NCI-H69 (cell line): ENCODE measurements at regions not wholly inside any gene's neighbourhood (a gene's known extent, or its start where the extent isn't known, plus 50 kb on each side); places are given as distances from the start of the nearest gene placed in this dataset.
"Not testable (repeated sequence)": the region's sequence is repeated elsewhere in the genome, so short reads cannot be mapped to it uniquely, and the experiment has no call there.

Experiments
- DNase-seq: peaks from one replicate; lab custom pipeline; 2025; lab: John Stamatoyannopoulos, UW

DNA sequence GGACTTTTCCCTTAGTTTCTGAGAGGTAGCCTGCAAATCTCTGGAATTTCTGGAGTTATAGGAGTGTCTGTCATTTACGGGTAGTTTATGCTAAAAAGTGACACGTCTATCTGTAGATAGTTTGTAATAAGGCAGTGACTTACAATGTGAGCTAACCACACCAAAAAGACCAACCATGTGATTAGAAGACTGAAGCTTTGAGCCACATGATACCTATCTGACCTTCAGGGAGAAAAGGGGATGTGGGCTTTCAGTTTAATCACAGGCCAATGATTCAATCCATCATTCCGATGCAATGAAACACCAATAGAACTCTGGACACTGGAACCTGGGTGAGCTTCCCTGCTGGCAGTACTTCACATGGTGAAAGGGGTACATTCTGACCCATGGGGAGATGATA lies 254.6 kb upstream of the GK2 start:
- DNase-seq: no peak

DNA sequence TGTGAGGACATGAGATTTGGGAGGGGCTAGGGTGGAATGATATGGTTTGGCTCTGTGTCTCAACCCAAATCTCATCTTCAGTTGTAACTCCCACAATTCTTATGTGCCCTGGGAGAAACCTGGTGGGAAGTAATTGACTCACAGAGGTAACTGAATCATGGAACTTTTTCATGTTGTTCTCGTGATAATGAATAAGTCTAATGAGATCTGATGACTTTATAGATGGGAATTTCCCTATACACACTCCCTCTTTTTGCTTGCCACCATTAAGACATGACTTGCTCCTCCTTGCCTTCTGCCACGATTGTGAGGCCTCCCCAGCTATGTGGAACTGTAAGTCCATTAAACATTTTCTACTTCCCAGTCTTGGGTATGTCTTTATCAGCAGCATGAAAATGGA lies 253.2 kb upstream of the GK2 start:
- no peak for DNase-seq

DNA sequence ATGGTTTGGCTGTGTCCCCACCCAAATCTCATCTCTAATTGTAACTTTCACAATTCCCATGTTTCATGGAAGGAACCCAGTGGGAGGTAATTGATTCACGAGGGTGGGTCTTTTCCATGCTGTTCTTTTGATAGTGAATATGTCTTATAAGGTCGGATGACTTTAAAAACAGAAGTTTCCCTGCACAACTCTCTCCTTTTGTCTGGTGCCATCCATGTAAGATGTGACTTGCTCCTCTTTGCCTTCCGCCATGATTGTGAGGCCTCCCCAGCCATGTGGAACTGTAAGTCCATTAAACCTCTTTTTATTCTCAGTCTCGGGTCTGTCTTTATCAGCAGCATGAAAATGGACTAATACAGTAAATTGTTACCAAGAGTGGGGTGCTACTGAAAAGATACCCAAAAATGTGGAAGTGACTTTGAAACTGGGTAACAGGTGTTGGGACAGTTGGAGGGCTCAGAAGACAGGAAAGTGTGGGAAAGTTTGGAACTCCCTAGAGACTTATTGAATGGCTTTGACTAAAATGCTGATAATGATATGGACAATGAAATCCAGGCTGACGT lies 251.4 kb upstream of the GK2 start:
- DNase-seq: not testable (repeated sequence)

DNA sequence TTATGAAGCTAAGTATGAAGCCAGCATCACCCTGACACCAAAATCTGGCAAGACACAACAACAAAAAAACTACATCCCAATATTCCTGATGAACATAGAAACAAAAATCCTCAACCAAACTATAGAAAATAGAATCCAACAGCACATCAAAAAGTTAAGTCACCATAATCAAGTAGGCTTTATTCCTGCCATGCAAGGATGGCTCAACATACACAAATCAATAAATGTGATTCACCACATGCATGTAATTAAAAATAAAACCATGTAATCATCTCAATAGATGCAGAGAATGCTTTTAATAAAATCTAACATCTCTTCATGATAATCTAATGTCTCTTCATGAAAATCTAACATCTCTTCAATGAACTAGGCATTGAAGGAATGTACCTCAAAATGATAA lies 249.4 kb upstream of the GK2 start:
- DNase-seq: no peak

DNA sequence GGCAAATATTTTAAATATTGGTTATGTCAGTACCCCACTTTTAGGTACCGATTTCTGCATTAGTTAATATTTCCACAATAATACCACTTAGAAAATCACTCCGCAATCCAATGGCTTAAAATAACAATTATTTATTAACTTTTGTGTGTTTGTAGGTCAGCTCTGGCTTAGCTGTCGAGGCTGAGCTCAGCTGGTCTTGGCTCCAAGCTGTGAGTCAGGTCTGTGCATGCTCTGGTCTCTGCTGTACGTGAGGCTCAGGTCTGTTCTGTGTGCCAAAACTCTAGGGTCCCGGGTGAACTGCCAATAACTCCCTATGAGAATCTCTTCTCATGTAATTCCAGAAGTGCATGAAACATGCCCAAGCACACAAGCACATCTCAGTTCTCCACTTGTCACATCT lies 245.8 kb upstream of the GK2 start:
- no peak for DNase-seq

DNA sequence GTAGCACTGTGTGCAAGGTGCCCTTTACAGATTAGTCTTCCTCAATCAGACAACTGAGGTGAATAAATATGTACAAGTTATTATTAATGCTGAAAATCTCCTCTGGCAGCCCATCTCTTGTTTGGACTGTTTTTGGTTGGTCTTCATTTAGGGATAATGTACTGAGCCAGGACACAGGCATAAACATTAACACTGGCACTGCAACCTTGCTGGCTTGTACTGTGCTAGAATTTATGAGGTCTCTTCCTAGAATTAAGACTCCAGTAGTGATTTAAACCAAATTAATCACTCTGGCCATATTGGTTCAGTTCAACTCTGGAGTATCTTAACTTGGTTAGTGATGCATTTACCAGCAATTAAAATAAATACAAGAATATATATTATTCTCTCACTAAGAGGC lies 244.7 kb upstream of the GK2 start:
- DNase-seq: no peak

DNA sequence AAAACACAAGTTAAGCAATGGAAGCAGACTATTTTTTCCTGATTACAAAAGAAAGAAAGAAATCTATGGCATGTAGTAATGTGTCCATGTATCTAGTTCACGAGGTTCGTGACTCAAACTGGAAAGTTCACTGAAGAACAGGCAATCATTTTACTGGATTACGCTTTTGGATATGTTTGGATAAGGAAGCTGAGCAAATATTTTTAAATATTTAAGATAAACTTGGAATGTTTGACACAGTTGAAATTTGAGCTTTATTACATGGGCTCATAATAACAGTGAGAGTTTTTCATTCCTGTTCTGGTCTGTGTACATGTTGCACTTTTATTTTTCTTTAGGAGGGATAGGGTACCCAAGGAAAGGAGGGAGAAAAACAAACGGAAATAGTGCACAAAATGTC lies 244.2 kb upstream of the GK2 start:
- peak; percentile 15 for DNase-seq

DNA sequence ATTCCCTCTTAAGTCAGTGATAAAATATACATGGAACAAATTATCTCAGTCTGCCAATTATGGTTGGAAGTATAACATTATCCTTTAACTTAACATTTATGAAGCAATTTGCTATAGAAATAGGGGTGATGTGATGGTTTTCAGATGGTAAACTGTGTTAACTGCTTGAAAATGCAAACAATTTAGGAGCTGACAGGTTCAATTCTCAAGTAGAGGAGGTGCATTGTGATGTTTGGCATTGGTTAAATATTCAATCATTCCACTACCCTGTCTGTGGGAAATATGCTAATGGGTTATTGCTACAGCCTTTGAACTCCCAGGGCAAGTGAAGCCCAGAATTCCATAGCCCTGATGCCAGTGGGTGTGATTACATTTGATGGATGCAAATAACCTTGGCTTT lies 243.4 kb upstream of the GK2 start:
- peak; percentile 9 for DNase-seq

DNA sequence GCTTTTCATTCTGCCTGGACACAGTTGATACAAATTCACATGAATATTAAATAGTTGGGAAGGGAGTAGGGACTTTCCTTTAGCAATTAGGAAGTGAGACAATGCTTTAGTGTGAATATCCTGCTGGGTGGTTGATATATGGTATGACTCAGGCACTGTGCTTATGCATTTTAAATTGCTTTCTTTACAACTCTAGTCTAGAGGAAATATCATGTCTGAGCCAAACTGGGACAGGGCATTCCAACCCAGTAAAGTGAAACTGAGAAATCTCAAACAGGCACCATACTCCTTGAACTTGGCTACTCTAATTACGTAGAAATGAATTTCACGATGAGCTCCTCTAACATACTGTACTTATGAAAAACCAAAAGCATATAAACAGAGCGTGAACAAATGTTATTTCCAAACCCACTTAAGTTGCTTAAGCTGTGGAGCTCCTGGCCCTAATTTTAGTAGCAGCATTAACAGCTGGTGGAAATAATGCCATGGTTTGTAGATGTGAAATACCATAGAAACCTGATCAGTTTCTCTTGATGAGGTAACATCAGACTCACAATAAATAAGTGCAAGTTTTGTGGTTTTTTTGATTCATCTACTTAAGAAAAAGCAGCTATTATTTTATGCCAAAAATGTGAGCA lies 242.9 kb upstream of the GK2 start:
- DNase-seq: peak; percentile 67

DNA sequence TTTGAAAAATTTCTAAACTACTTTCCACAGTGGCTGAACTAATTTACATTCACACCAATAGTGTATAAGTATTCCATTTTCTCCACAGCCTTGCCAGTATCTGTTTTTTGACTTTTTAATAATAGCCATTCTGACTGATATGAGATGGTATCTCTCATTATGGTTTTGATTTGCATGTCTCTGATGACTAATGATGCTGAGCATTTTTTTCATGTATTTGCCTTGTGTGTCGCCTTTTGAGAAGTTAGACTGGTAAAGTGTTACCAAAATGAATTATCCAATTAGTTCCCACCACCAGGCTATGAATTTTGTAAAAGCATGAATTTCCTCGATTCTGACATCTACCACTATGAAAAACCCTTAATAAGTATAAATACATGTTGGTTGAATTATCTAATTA lies 242.2 kb upstream of the GK2 start:
- DNase-seq: peak; percentile 3

DNA sequence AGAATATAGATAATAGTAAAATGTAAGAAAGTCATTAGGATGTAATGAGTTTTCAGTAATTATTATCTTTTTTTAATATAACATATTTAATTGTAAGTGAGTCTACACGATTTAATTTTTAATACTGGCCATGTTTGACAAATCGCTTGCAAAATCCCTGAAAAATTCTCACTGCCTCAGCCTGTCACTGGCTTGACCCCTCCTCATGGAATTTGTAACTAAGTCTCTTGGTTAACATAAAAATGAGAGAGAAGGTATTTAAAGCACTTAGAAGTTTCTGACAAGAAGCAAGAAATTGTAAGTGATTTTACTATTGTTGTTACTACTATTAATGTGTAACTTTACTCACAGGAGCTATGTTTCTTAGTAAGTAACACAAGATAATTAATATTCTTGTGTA lies 237.9 kb upstream of the GK2 start:
- no peak for DNase-seq

DNA sequence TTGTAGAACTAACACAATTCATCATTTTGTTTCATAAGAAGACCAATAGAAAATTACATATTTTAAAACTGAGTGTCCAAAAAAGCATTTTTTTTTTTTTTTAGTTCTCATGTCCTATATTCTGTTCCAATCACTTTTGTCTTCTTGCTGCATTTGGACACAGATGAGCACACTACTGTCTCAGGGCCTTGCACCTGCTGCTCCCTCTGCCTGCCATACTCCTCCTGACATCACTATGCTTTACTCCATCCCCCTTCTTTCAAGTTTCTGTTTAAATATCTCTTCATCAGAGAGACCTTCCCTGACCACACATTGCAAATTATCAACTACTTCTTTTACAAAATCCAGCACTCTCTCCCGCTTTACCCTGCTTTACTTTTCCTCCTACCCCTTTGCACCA lies 230.7 kb upstream of the GK2 start:
- DNase-seq: peak; percentile 71

DNA sequence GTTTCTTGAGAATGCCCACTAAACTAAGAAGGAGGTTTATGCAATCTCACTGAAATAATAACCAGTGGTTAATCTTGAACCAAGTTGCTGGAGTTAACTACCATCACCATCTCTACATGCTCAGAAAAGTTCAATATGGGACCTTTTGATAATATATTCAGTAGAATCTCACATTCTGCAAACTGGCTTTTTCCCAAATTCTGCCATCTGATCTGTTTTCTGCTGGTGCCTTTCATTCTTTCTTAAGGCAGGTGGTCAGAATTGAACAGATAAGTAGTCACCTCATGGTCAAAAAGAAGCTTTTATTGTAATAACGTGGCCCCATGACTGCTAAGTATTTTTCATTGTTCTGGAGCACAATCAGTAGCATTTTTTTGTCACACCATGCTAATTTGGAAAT lies 229.0 kb upstream of the GK2 start:
- DNase-seq: no peak

DNA sequence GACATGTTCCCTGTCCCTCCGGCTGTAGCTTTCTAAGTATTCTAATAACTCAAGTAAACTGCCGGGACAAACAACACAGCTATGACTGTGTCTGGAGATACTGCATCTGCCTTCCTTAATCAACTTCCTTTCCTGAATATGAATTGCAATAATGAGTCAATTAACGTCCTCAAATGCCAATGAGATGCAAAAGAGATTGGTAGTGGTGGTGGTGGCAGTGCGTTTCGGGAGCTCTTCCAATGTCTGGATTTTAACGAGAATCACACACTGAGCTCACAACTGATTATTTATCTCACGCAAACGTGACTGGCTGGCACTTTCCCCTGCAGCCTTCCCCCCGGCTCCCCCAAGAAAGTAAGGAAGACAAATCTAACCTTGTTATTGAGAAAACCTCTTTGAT lies 226.1 kb upstream of the GK2 start:
- no peak for DNase-seq

DNA sequence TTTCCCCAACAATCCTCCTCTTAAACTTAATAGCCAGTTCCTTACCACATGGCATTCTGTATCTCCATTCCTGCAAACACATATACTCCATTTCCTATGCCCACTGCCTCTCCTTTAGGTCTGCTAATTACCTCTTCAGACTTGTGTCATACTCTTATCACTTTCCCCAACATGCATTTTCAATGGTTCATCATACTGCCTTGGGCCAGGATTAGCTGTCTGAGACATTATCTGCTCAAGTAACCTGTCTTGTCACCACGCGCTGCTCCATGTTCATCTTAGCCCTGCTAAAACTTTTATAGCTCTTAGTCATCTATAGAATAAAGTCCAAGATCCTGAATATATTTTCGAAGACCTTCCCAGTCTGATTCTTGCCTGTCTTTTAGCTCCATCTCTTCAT lies 224.1 kb upstream of the GK2 start:
- no peak for DNase-seq

DNA sequence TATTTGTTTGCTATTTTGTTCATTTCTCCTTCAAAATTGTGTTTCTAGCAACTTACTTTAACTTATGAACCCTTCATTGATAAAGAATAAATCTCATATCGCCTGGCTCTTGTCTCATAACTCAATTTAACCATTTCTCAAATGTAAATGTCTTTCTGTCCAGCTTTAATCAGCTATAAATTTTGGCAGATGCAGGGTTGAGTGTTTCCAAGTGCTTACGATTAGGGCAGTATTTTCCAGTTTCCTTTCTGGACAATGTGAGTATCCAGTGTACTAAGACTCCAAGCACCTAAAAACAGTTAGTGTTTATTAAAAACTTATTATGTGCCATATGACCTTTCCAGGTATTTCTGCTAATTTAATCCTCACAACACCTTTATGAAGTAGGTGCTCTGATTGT lies 218.6 kb upstream of the GK2 start:
- no peak for DNase-seq

DNA sequence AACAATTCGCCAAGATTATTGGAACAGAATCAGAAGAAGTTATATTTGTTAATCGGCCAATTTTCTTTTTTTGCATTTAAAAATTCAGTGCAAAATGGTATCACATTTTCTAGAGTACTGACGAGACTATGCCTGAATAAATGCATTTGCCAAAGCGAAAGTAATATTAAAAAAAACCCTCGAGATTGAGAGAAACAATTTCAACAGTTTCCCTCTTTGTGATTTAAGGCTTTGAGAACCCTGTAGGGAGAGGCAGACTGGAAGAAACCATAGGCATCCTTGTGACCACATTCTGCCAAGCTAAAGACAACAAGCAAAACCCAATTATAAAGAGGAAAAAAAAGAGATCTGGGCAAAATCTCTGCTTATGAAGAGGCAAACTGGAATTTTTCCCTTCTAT lies 218.1 kb upstream of the GK2 start:
- DNase-seq: no peak

DNA sequence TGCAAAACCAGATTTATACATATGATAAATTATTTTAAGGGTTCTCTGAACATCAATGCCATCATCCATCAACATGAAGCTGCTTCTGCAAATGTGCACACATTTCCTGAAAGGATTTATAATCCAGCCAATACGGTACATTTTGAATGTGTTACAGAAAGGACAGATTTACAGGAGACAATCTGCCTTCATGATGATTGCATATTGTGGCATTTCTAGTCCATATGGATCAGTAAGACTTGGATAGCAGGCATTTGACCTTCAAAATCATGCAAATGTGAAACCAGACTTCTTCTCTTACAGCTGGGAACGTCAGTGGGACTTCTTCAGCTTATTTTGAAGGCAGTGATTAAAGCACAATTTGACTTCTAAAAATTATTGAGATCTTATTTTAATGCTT lies 217.3 kb upstream of the GK2 start:
- no peak for DNase-seq

DNA sequence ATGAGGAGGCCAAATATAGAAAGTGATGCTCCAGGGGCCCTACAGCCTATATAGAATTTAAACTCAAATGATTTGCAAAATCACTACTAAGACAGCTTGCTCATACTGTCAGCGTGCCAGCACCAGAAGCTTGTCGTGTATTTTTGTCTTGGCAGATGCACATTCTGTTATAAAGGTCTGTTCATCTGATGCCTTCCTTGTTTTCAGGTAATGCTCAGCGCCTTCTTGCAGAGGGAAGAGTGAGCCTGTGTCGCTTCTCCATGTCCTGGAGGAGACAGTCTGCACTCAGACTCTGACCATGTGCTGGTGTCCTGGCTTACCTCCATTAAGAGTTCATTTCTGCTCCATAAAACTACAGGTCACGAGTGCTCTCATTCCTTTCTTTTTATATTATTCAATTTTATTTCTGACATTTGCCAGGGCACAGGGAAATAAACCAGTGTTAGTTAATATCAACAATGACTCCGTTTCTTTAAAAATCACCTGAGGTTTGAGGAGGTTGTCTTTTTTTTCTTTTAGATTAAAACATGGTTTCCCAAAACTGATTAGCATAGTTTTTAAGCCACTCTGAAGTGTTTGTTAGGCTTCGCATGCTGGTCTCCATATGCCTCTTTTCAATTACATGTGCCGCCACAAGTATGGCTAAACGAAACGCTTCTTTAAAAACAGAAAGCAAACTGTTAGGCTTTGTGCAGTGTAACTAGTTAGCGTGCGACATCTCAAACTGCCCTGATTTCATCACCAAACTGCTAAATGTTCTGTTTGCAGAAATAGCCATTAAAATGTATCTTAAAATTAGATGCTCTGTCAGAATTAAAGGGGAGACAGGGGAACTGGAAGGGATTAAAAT lies 215.2 kb upstream of the GK2 start:
- DNase-seq: peak; percentile 21

DNA sequence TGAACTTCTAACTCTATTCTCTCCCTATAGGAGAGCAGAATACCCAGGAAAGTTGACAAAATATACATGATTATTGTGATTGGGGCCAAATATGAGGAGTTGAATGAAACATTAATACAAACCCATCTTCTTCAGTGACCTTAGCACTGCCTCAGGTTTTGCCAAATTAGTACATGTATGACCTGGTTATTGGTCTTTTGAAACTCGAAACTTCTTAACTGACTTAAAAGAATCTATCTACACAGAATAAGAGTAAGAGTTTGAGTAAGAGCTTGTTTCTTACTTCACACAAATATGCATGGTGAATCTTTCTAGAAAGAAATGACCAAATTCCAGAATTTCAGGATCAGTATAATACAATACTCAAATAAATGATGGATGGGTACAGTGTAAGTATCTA lies 213.0 kb upstream of the GK2 start:
- no peak for DNase-seq

DNA sequence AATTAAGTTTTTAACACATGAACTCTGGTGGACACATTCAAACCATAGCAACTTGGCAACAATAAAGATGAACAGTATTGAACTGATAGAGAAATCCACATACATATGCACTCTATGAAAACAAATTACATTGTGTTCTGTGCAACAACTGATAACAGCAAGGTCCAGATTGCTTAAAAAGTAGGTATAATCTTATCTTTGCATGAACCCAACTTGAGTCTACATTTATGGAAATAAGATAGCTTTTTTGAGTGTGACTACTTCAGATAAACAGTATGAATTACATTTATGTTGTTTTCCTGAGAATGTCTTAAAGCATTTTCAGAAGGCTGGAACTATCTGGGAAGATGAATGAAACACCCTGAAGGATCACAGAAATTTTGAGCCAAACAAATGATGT lies 212.6 kb upstream of the GK2 start:
- DNase-seq: no peak

DNA sequence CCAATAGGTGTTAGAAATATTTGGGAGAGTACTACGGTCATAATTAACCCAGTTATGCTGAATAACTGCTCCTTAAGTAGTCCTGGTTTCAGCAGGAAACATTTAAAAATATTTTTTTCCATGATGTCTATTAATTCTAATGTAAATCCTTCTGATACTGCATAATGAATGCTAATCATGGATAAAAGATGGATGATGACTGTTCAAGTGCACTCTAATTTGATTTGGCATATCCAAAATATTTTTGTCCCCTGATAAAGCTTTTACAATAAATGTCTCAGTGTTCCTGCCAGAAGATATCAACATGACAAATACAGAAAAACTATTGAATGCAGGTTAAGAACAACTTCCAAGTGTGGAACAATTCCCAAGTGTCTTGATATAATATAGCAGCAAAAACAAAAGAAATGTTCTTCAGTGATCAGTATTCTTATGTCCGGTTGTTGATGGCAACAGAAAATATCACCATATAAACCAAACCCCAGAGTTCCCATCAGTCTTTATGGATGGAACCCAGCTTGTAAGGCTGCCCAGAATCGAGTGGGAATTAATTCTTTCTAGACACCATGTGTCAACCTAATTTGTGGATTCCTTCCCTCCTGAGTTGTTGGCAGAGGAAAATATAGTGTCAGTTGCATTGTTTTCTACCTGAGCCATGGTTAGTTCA lies 205.4 kb upstream of the GK2 start:
- DNase-seq: no peak

DNA sequence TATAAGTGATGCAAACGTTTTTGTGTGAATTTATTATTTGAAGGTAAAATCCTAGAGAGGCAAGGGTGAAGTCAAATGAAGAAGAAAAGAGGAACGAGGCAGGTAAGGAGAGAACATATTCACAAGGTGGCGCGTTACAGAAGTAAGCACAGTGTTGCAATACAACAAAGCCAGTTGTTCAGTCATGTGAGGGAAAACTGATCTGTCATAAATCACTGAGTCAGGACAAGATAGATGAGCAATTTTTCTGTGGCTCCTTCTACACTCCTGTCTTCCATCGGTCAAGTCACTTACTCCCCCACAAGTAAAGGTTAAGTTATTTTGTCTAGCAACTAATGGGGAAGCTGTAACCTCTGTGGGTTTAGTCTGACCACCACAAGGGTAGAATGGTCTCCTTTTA lies 203.0 kb upstream of the GK2 start:
- no peak for DNase-seq
